ENCODE measurements at regions not wholly inside any gene's neighbourhood (a gene's known extent, or its start where the extent isn't known, plus 50 kb on each side); places are given as distances from the start of the nearest gene placed in this dataset.
"Not testable (repeated sequence)": the region's sequence is repeated elsewhere in the genome, so short reads cannot be mapped to it uniquely, and the experiment has no call there.

DNA sequence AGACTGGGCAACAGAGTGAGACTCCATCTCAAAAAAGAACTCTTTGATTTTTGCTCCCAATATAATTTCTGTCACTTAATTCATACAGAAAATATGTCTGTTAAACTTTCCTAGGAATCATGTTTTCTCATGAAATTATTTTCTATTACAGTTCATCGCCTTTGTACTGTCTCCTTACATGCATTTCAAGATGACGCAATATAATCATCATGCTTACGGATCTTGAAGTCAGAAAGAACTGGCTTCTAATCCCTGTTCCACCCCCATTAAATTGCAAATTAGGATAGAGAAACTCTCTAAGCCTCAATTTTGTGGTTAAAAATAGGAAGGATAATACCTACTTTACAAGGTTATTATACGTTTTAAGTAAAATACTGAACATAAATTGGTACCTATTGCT lies 467.6 kb upstream of the SMIM21 start:
- DNase-seq = no peak

DNA sequence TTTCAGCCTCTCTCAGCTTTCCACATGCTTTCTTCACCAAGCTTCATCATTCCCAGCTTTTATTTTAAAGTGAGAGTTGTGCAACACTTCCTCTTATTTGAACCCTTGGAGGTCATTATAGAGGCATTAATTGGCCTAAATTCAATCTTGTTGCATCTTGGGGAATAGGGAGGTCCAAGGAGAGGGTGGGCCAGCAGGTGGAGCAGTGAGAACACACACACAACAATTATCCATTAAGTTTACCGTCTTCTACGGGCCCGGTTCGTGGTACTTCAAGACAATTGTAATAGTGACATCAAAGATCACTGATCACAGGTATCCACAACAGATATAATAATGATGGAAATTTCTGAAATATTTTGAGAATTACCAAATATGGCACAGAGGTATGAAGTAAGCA lies 457.2 kb upstream of the SMIM21 start:
- DNase-seq = no peak

DNA sequence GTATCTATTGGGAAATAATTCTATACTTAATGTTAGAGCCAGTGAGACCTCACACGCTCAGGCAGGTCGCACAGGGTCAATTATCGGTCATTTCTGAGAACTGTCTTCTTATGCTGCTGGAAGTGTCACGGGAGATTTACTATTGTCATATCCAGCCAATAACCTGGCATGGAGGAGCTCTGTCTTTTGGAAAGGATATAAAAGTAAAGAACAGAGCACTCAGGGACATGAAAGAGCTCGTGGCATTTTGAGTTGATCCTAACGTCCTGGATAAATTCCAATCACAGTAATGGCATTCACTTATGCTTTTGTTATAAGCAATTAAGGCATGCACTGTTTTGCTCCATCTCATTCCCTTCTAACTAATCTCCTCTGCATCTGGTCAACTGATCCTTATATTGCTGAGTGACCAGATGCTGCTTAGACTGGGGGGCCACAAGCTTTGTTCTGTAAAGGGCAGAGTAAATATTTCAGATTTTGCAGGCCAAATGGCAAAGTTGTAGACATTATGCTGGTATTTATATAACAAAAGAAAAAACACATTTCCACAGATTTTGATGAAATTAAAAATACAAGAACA lies 453.5 kb upstream of the SMIM21 start:
- DNase-seq = no peak

DNA sequence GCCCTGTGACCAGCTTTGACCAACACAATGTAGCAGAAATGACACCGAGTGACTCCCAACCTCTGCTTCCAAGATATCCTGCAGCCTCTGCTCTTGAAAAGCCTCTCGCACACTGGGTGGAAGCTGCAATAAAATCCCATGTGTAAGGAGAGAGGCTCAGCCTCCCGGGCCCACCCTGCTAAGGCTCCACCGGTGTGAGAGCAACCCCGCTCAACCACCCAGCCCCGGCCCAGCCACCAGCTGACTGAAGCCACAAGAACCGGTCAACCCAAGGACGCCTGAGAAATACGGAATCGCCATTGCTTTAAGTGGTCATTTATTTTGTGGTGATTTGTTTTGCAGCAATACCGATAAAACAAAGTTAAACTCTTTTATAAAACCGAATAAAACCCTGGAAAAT lies 452.8 kb upstream of the SMIM21 start:
- no peak for DNase-seq

DNA sequence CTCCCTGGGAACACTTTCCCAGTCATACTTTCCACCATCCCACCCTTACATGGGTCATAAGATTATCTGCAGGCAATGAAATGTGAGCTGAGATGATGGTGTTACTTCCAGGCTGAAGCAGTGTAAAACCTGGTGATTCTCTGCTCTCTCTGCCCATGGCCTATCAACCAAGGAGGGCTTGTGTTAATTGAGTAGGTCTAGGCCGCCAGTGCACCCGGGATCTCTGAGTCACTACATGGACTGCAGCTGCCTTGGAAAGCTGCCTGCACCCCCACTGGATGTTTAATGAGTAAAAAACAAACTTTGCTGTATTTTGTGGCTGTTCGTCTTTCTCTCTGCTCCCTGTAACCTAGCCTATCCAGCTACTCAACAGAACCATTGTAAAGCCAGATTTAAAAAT lies 451.7 kb upstream of the SMIM21 start:
- no peak for DNase-seq

DNA sequence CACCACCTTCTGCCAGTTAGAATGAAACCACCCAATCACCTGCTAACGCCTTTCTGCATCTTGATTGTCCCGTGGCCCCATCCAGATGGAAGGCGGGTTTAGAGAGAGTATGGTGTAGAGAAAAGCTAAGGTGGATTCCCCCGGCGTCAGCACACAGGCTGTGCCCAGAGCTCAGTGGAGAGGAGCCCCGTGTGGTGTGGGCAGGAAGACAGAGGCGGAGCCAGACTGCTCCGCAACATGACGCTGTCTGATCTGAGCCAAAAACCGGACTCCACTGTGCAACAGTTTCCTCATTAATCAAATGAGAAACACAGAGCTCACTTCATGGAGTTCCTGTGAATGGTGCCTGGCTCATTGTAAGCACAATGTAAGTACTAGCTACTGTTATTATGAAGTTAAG lies 448.1 kb upstream of the SMIM21 start:
- DNase-seq = no peak

DNA sequence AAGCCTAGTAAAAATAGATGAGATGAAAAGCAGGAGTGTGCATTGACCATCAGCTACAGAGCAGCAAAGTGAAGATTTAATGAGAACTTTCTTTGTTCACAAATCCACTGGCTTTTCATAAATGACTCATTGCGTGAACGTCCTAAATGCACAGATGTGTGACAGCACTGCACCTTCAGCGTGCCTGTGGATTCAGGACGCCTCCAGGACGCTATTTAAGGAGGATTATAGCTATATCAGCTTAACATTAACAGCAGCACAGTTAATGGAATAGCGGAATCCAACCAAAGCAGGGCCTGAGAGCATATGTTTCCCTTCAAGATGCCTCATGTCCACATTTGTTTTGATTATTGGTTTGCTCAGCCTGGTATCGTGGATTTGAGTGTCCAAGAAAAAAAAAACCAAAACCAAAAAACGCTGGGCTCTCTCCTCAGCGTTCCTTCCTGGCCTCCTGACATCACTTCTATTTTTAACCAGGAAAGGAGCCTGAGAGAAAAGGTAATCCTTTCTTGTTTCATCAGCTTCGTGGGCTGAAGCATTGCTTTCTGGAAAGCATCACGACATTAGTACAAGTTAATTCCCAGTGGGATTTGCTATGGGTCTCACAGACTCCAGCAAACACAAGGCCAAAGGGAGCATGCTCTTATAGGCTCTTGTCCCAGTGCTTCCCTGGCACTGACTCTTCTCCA lies 447.0 kb upstream of the SMIM21 start:
- DNase-seq = no peak

DNA sequence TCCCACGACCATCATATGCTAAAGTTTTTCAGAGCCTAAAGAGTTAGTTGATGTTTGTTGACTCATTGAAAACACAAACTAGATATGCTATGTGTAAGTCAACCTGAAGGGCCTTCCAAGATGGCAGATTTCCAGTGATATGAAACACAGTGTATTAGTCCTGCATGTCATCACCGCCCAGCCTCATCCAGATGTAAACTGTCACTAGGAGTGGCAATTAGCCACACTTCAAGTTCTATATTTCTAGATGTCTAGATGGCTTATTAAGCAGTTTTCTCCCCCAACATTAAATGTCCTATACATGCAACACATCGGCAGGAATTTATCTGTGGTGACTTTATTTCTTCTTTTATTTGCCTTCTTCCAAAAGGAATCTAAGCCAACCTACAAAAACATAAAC lies 444.1 kb upstream of the SMIM21 start:
- no peak for DNase-seq

DNA sequence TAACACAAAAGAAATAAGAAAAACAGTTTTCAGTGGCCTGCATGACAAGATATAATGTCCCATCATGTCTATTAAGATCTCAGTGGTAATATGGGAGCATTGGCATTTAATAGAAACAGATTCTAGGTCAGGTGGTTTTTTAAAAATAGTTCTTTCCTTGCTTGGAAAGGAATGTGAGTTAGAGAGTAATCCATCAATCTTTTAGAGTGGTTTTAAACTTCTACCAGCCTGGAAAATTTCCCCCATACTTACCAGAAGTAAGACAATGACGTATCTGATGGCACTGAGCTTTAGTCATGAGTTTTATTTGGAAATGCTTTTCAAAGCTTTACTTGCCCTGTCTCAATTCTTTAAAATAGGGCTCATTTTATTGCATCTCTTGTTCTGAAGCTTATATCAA lies 441.7 kb upstream of the SMIM21 start:
- no peak for DNase-seq

DNA sequence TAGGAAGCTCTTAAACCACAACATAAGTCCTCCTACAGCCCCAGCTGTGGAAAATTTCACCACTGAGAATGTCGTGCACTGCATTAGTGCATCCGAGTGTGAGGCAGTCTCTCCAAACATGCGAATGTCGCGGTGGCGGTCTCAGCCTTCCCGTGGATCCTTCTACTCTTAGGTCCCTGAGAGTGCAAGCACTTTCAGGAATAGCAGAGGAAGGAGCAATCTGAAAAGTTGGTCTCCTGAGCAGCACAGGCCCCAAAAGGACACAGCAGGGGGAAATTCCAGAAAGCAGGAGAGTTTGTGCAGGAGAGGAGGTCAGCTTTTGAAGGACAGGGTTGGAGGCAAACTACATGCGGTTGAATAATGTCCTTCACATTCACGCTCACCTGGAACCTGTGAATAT lies 440.5 kb upstream of the SMIM21 start:
- no peak for DNase-seq

DNA sequence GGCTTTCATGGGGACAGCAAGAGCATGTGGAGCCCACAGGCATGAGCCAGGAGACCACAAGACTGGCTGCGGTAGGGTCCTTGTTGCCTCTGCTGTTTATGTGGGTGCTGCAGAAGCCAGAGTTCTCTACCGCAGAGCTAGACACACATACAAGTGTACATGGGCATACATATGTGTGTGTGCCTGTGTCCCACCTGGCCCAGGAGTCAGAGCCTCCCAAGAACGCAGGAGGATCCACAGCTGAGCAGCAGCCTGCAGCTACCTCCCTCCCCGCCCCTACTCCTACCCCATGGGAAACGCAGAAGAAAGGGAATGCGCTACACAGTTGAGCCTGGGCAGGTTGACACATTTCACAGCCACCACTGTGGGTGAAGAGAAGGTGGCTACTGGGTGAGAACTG lies 438.1 kb upstream of the SMIM21 start:
- no peak for DNase-seq

DNA sequence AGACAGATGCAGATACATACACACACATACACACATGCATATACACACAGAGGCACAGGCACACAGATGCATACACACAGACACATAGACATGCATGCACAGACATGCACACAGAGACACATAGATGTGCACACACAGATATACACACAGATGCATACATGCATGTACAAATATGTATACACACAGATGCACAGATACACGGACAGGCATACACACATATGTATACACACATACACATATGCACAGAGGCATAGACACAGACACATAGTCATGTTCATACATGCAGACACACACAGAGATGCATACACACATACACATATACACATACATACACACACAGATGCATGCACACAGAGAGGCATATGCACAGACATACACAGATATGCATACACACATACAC lies 437.3 kb upstream of the SMIM21 start:
- DNase-seq = no peak

DNA sequence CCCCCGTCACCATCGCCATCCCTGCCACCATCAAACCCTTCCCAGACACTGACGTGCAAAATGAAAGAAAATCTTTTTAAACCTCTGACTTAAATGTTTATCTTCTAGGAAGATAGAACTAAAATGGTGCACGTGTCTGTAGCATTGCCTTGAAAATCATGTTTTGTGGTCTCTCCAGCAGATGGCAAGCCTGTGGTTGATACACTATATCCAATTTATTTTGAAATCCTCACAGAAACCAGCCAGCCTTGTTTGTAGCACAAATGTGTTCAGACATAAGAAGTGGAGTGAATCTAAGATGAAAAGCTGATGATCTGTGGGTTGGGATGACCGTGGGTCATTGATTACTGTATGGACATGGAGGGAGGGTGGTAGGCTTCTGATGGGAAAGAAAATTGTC lies 436.2 kb upstream of the SMIM21 start:
- no peak for DNase-seq

DNA sequence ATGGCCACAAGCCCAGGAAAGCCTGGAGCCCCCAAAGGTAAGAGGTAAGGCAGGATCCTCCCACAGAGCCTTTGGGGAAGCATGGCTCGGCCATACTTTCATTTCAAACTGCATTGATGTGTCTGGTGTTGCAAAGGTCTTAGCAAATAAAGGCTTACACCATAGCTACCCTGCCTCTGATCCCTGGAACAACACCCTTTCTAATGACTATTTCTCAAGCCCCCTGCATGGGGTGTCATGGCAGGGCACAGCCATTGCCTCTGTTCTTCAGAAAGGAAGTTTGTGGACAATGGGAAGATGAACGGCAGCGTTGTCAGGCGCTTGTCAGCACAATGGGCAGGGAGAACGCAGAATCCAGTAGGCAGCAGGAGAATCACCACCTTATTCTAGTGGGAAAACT lies 435.0 kb upstream of the SMIM21 start:
- no peak for DNase-seq

DNA sequence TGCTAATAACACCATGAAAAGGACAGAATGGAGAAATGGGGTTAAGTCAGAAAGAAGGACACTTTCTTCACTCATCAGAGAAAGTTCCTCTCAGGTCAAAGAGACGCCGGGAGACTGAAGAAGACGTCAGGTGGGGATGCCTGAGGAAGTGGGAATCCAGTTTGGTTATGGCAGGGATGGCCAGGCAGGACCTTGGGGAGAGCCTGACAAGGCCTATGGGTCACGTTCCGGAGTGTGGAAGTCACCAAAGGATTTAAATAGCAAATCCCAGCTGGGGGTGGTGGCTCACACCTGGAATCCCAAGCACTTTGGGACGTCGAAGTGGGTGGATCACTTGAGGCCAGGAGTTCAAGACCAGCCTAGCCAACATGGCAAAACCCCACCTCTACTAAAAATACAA lies 432.7 kb upstream of the SMIM21 start:
- no peak for DNase-seq

DNA sequence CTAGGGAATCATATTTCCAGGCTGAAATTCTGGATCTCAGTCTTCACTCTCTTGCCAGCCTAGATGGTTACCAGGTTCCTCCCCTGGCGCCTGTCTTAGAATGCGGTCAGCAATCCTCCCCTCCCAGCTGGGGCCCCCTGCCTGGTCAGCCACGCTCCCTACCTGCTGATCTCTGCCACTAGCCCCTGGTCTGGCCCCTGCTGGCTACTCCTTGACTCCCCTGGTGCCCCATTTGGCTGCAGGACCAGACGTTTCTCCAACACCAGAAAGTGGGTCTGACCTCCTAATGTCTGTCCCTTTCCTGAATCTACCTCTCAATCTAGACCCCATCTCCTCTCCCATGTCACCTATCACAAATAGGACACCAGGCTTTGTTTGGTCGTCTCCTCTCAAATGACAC lies 432.0 kb upstream of the SMIM21 start:
- no peak for DNase-seq

DNA sequence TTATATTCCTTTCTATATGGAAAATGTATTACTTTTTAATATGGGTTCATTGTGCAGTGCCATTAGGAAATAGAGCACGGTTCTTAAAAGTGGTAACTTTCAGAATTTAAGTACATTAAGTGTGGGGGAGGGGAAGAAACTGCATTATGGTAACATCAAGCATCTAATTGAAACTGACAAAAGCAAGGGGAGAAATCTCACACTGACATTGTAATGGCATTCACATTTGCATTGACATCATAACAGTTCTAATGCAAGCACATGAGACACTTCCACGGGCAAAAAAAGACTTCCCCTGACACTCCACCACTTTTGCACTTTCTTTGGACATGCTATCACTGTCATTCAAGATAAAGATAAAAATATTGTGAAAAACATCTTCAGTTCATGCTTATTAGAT lies 431.3 kb upstream of the SMIM21 start:
- no peak for DNase-seq

DNA sequence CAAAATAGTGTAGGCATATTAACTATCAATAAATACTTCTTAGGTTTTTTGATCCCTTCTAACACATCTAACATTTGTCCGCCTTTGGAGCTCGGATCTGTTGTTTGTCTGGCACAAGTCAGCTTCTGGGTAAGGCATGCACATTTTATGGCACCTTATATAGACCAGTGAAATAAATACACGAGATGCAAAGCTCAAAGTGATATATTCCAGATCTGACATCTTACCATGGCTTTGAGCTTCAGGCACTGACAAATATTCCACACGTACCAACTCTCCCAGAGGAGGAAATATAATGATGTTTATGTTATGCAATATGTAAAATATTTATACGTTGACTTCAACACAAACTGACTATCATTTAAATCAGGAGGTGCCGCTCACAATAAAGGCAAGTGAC lies 430.1 kb upstream of the SMIM21 start:
- DNase-seq = no peak

DNA sequence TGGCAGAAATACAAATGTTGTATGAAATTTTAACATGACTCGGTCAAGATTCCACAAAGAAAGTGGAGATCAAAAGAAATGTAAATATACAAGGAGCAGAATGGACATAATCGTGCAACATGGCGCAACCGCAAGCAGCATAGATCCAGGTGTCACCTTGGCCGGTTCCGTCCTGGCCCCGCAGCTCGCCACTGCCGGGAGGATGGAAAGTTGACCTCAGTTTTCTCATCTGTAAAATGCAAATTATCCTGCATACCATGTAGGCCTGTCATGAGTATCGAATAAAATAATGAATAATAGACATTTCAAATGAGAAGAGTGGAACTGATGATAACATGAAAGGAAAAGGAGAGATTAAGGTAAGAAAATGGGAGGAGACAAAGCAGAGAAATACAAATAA lies 427.3 kb upstream of the SMIM21 start:
- DNase-seq = no peak

DNA sequence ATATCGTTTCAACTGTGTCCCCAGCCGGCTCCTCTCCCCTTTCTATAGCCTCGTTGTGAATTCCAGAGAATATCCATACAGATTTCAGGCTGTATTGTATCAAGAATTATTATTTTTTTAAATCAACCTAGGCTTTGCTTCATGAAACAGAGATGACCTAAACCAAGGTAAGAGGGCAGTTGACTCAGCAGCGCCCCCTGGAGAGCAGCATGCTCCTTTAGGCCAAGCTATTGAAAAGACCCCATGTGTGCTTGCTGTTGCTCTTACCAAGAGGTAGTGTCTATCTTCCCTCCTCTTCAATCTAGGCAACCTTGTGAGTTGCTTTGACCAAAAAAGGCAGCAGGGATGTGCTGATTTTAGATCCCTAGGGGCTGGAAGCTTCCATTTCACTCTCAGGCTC lies 426.7 kb upstream of the SMIM21 start:
- no peak for DNase-seq

DNA sequence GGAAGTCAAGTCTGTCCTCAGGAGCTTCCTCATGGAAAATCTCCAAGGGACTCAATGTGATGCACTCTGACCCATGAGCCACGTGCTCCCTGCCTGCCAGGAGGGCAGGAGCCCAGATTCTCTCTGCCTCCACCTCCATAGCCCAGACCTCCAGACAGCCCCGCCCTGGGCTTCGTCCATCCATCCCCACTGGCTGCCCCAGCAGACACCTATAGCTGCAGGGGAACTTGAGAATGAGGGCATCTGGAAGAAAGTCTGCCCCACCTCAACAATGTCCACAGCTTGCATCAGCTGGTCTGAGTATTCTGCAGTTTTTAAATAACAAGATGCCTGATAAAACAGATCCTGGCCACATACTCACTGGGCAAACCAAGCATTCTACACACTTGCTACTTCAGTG lies 418.8 kb upstream of the SMIM21 start:
- DNase-seq = no peak

DNA sequence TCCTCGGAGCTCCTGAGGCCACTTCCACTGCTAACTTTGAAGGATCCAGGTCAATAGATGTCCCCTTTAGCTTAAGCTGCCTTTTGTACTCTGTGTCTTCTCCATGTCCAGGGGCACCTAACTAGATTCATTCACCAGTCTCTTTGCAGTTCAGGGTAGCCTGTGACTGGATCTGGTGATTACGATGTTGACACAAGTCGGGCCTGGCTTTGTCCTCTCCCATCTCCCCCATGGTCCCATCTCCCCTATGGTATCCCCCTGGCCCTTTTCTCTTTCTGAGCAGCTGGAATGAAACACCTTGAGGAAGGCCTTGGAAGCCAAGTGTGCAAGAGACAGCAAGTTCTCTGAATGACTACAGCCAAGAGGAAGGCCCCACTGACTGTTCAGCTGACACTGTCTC lies 417.9 kb upstream of the SMIM21 start:
- DNase-seq = no peak

DNA sequence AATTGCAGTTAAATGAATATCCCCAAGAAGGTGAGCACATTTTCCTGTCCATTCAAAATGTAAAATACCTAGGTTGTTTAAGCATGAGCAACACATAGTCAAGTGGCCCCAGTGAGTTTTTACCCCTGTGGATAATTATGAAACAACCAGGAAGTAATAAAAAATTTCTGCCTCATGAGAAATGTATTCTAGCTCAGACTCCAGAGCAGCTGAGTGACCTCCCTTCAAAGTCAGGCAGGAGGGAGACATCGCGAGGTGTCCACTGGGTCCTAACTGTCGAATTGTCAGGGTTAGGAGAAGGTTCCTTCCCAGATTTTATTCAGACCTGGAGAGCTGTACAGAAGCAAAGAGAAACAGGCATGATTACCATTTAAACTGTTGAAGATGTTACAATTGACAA lies 416.6 kb upstream of the SMIM21 start:
- no peak for DNase-seq

DNA sequence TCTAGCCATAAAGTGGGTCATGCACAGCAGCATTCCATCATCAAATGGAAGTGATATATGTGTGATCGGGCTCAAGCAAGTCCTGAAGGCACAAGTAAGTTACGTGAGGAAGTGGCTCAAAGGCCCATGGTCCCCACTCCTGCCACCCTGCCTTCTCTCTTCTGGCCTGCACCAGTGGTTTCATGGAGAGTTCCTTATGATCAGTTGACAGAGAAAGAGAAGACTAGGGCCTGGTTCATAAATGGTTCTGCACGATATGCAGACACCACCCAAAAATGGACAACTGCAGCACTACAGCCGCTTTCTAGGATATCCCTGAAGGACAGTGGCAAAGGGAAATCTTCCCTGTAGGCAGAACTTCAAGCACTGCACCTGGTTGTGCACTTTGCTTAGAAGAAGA lies 412.6 kb upstream of the SMIM21 start:
- DNase-seq = no peak

DNA sequence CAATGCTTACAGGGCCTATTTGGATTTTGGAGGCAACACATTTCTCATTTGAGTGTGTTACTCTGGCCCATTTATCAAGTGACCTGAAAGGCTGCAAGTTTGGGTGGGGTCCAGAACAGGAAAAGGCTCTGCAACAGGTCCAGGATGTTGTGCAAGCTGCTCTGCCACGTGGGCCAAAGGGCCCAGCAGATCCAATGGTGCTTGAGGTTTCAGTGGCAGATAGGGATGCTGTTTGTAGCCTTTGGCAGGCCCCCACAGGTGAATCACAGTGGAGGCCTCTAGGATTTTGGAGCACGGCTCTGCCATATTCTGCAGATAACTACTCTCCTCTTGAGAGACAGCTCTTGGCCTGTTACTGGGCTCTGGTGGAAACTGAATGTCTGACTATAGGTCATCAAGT lies 412.2 kb upstream of the SMIM21 start:
- not testable (repeated sequence) for DNase-seq
